Muscle of leg (tissue), 3 donors: ENCODE measurements at regions not wholly inside any gene's neighbourhood (a gene's known extent, or its start where the extent isn't known, plus 50 kb on each side); places are given as distances from the start of the nearest gene placed in this dataset.
"Not testable (repeated sequence)": the region's sequence is repeated elsewhere in the genome, so short reads cannot be mapped to it uniquely, and the experiment has no call there.

Experiments used
- DNase-seq: peaks from one replicate; pipeline ENCODE4 v3.0.0; 2013
- H3K27ac ChIP-seq: one replicate; pipeline ENCODE4 v1.5.1; 2013; ENCODE audit warnings: mild to moderate bottlenecking, low read length, control low read depth
- H3K27me3 ChIP-seq: one replicate; pipeline ENCODE4 v1.6.1; 2013; ENCODE audit warnings: low read length; ENCODE audit not compliant: control insufficient read depth, insufficient read depth
- H3K36me3 ChIP-seq: one replicate; pipeline ENCODE4 v1.6.1; 2013; ENCODE audit warnings: low read length; ENCODE audit not compliant: control insufficient read depth, insufficient read depth
- H3K4me1 ChIP-seq: one replicate; pipeline ENCODE4 v1.6.1; 2013; ENCODE audit warnings: low read length; ENCODE audit not compliant: control insufficient read depth, insufficient read depth
- H3K4me3 ChIP-seq: one replicate; pipeline ENCODE4 v1.5.1; 2013; ENCODE audit warnings: low read length, control low read depth
- H3K9me3 ChIP-seq: replicated peaks from 2 replicates; pipeline ENCODE4 v1.6.1; 2013; ENCODE audit warnings: low read depth, low read length; ENCODE audit not compliant: control insufficient read depth
- WGBS: methylation state at CpG from one replicate; pipeline ENCODE4 v1.1.5; 2013; ENCODE audit warnings: missing lambda C conversion rate; ENCODE audit not compliant: insufficient coverage; 5-methylcytosine and 5-hydroxymethylcytosine counted together

- H3K4me3 ChIP-seq, H3K27ac ChIP-seq, H3K27me3 ChIP-seq, H3K4me1 ChIP-seq, H3K36me3 ChIP-seq, DNase-seq: not testable (repeated sequence)
- peaks cover 19% of the 10 kb centered on the region for H3K9me3 ChIP-seq
- 82% methylated on average over 5 of the region's 7 CpGs for WGBS
Measured at GRCh38 chr7:138339229-138339628, 120.8 kb upstream of the TRIM24 start.

GRCh38 chr7:138342990-138343389 lies 117.1 kb upstream of the TRIM24 start:
- Histone ChIP-seq H3K27ac (no peak overlapping the region), H3K27me3 (no peaks in the 10 kb centered on the region), H3K4me1 (no peaks in the 10 kb centered on the region), H3K9me3 (peaks cover 32% of the 10 kb centered on the region), H3K4me3 (no peak overlapping the region), H3K36me3 (no peaks in the 10 kb centered on the region)
- no peak for DNase-seq
- WGBS: no CpG with 5 or more reads among the region's 4 CpGs

GRCh38 chr7:138345567-138345966 lies 114.5 kb upstream of the TRIM24 start:
- Histone ChIP-seq H3K4me3 (no peak overlapping the region), H3K4me1 (no peaks in the 10 kb centered on the region), H3K36me3 (no peaks in the 10 kb centered on the region), H3K27me3 (no peaks in the 10 kb centered on the region), H3K9me3 (peaks cover 19% of the 10 kb centered on the region), H3K27ac (no peak overlapping the region)
- WGBS: 89% methylated on average over 2 of the region's 3 CpGs
- no peak for DNase-seq

- Histone ChIP-seq H3K4me3 (no peak overlapping the region), H3K36me3 (no peaks in the 10 kb centered on the region), H3K27ac (no peak overlapping the region), H3K9me3 (peaks cover 19% of the 10 kb centered on the region), H3K4me1 (no peaks in the 10 kb centered on the region), H3K27me3 (no peaks in the 10 kb centered on the region)
- no peak for DNase-seq
- WGBS: no CpG with 5 or more reads among the region's 2 CpGs
Measured at GRCh38 chr7:138346975-138347374, 113.1 kb upstream of the TRIM24 start.

GRCh38 chr7:138349841-138350700 lies 110.0 kb upstream of the TRIM24 start:
- no peak for DNase-seq
- no peaks in the 10 kb centered on the region for H3K36me3 ChIP-seq
- H3K27me3 ChIP-seq: no peaks in the 10 kb centered on the region
- WGBS: no CpG with 5 or more reads among the region's 6 CpGs
- H3K9me3 ChIP-seq: peaks cover 12% of the 10 kb centered on the region
- no peak overlapping the region for H3K27ac ChIP-seq
- H3K4me1 ChIP-seq: no peaks in the 10 kb centered on the region
- no peak overlapping the region for H3K4me3 ChIP-seq

- Histone ChIP-seq H3K9me3 (peaks cover 5% of the 10 kb centered on the region), H3K4me3 (no peak overlapping the region), H3K4me1 (no peaks in the 10 kb centered on the region), H3K36me3 (no peaks in the 10 kb centered on the region), H3K27me3 (no peaks in the 10 kb centered on the region), H3K27ac (no peak overlapping the region)
- no CpG with 5 or more reads among the region's 2 CpGs for WGBS
- no peak for DNase-seq
Measured at GRCh38 chr7:138350701-138351357, 109.2 kb upstream of the TRIM24 start.

- H3K27me3 ChIP-seq: no peaks in the 10 kb centered on the region
- no peak for DNase-seq
- WGBS: 94% methylated on average over 6 of the region's 10 CpGs
- H3K4me3 ChIP-seq: no peak overlapping the region
- H3K36me3 ChIP-seq: no peaks in the 10 kb centered on the region
- no peak overlapping the region for H3K27ac ChIP-seq
- no peaks in the 10 kb centered on the region for H3K4me1 ChIP-seq
- no peaks in the 10 kb centered on the region for H3K9me3 ChIP-seq
Measured at GRCh38 chr7:138352570-138353461, 107.2 kb upstream of the TRIM24 start.

- H3K27me3 ChIP-seq: no peaks in the 10 kb centered on the region
- WGBS: no CpG with 5 or more reads among the region's 2 CpGs
- H3K4me3 ChIP-seq: no peak overlapping the region
- no peak for DNase-seq
- no peaks in the 10 kb centered on the region for H3K9me3 ChIP-seq
- H3K27ac ChIP-seq: no peak overlapping the region
- H3K4me1 ChIP-seq: no peaks in the 10 kb centered on the region
- no peaks in the 10 kb centered on the region for H3K36me3 ChIP-seq
Measured at GRCh38 chr7:138354066-138354465, 106.0 kb upstream of the TRIM24 start.

- no peaks in the 10 kb centered on the region for H3K9me3 ChIP-seq
- H3K27ac ChIP-seq: no peak overlapping the region
- H3K4me3 ChIP-seq: no peak overlapping the region
- no peaks in the 10 kb centered on the region for H3K36me3 ChIP-seq
- H3K4me1 ChIP-seq: no peaks in the 10 kb centered on the region
- DNase-seq: no peak
- WGBS: no CpG with 5 or more reads among the region's 3 CpGs
- H3K27me3 ChIP-seq: no peaks in the 10 kb centered on the region
Measured at GRCh38 chr7:138355254-138355653, 104.8 kb upstream of the TRIM24 start.

- no peaks in the 10 kb centered on the region for H3K36me3 ChIP-seq
- H3K9me3 ChIP-seq: no peaks in the 10 kb centered on the region
- H3K4me3 ChIP-seq: no peak overlapping the region
- 90% methylated on average over 3 of the region's 7 CpGs for WGBS
- DNase-seq: no peak
- H3K27me3 ChIP-seq: no peaks in the 10 kb centered on the region
- no peaks in the 10 kb centered on the region for H3K4me1 ChIP-seq
- no peak overlapping the region for H3K27ac ChIP-seq
Measured at GRCh38 chr7:138358850-138359341, 101.2 kb upstream of the TRIM24 start.
